ENCODE measurements at regions not wholly inside any gene's neighbourhood (a gene's known extent, or its start where the extent isn't known, plus 50 kb on each side); places are given as distances from the start of the nearest gene placed in this dataset.

DNA sequence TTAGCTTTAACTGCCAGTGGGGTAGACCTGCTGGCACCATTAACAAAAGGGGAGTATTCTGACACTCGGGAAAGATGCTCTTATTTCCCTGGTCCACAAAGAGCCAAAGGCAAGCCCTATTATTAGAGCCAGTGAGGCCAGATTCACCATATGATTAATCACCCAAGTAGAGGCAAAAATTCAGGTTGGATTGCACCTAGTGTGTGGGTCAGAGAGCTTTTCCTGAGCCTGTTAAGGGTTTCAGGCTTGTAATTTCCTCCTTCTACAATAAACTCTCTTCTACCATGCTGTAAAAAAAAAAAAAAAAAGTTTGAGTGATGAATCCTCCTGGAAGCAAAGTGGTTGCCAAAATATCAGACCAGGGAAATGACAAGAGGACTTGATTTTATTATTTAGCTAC lies 163.5 kb downstream of the MBL2 start:
- ChIA-PET CTCF (interaction anchor here (0.7 to 2.2 kb wide), 3 partner anchors 11 to 165 kb away, joined by 4 to 5 read pairs (median 4); no protein-coding TSS in a partner anchor), POLR2A (interaction anchor here (0.7 kb wide), 1 partner anchor 29 kb away, joined by 3 read pairs; no protein-coding TSS in a partner anchor)
- Histone ChIP-seq H3K9me3 (replicated peaks; ENCODE audit: control insufficient read depth, insufficient read depth, low read length) (no peaks in the 10 kb centered on the region), H3K27me3 (ENCODE audit: control insufficient read depth in 2 of 2, insufficient read depth in 2 of 2, low read length in 2 of 2) (no peaks in the 10 kb centered on the region), H3K27ac (ENCODE audit: insufficient read depth, low read depth, low read length) (no peak overlapping the region), H3K9ac (replicated peaks; ENCODE audit: extremely low read depth, insufficient read depth, low read length) (no peak overlapping the region), H3K4me3 (replicated peaks in 1 of 3; ENCODE audit: insufficient read depth in 1 of 3, low read depth in 1 of 3, low read length in 3 of 3) (no peak overlapping the region), H3K79me2 (ENCODE audit: control insufficient read depth, insufficient read depth, low read length) (no peaks in the 10 kb centered on the region), H3K9me1 (replicated peaks; ENCODE audit: control insufficient read depth, extremely low read depth, insufficient read depth, low read length) (no peaks in the 10 kb centered on the region), H3K36me3 (ENCODE audit: control insufficient read depth in 2 of 2, extremely low read depth in 1 of 2, insufficient read depth in 2 of 2, low read length in 2 of 2) (no peaks in the 10 kb centered on the region), H3K4me2 (ENCODE audit: insufficient read depth, low read length) (no peak overlapping the region), H4K20me1 (replicated peaks; ENCODE audit: control insufficient read depth, extremely low read depth, insufficient read depth, low read length) (no peaks in the 10 kb centered on the region), H3K4me1 (ENCODE audit: control insufficient read depth, extremely low read depth, insufficient read depth, low read length) (no peaks in the 10 kb centered on the region), H2AFZ (ENCODE audit: low read depth, low read length) (no peak overlapping the region)
- intact Hi-C loops (cut with micrococcal nuclease), result no loop called here
- FAIRE-seq (no peak), DNase-seq (ENCODE audit: low read depth, low spot score) (no peak)
- BruUV-seq (replicated peaks), result no TSS peak
- dilution Hi-C loops (cut with MboI; ENCODE audit: extremely low pct_ligation_motif_present, low sequenced_read_pairs), result no loop called here
- TF ChIP-seq, protein P1, sequence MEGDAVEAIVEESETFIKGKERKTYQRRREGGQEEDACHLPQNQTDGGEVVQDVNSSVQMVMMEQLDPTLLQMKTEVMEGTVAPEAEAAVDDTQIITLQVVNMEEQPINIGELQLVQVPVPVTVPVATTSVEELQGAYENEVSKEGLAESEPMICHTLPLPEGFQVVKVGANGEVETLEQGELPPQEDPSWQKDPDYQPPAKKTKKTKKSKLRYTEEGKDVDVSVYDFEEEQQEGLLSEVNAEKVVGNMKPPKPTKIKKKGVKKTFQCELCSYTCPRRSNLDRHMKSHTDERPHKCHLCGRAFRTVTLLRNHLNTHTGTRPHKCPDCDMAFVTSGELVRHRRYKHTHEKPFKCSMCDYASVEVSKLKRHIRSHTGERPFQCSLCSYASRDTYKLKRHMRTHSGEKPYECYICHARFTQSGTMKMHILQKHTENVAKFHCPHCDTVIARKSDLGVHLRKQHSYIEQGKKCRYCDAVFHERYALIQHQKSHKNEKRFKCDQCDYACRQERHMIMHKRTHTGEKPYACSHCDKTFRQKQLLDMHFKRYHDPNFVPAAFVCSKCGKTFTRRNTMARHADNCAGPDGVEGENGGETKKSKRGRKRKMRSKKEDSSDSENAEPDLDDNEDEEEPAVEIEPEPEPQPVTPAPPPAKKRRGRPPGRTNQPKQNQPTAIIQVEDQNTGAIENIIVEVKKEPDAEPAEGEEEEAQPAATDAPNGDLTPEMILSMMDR (IDR thresholded peaks at IDR 0.05; ENCODE audit: extremely low read depth in 1 of 2, insufficient read depth in 1 of 2, low read depth in 1 of 2, low read length in 2 of 2), result no peak
- TF ChIP-seq FOS (IDR thresholded peaks at IDR 0.05; ENCODE audit: borderline replicate concordance, insufficient read depth, low read length) (no peak), MYC (IDR thresholded peaks at IDR 0.05; ENCODE audit: low read depth, low read length) (no peak), GATA2 (IDR thresholded peaks at IDR 0.05; ENCODE audit: insufficient read depth, insufficient read length, low read depth, low read length) (no peak), JUN (IDR thresholded peaks at IDR 0.05; ENCODE audit: borderline replicate concordance, insufficient read depth, insufficient read length, low read depth) (no peak), POLR2AphosphoS5 (IDR thresholded peaks at IDR 0.05; ENCODE audit: insufficient read depth, low read depth, low read length) (no peak), EZH2 (IDR thresholded peaks at IDR 0.05; ENCODE audit: borderline replicate concordance, low read depth, low read length, severe bottlenecking) (no peak), POLR2A (IDR thresholded peaks at IDR 0.05; ENCODE audit: low read depth, low read length) (no peak)
- TF ChIP-seq, protein P2, sequence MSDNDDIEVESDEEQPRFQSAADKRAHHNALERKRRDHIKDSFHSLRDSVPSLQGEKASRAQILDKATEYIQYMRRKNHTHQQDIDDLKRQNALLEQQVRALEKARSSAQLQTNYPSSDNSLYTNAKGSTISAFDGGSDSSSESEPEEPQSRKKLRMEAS (IDR thresholded peaks at IDR 0.05; ENCODE audit: insufficient read depth, insufficient read length), result no peak
